Vagina (tissue), 2 donors: ENCODE measurements at regions not wholly inside any gene's neighbourhood (a gene's known extent, or its start where the extent isn't known, plus 50 kb on each side); places are given as distances from the start of the nearest gene placed in this dataset.
"Not testable (repeated sequence)": the region's sequence is repeated elsewhere in the genome, so short reads cannot be mapped to it uniquely, and the experiment has no call there.

Source experiments
- POLR2A ChIP-seq, 2 donors: fragments of 450-650 bp; IDR thresholded peaks; one replicate each; pipeline ENCODE4 v1.6.1; 2017; ENCODE audit warnings: antibody characterized with exemption in 2 of 2, mild to moderate bottlenecking in 2 of 2, moderate library complexity in 2 of 2
- TF ChIP-seq, protein P1 (sequence below), 3 experiments: fragments of 450-650 bp in 2 of 3; fragments of 200-600 bp in 1 of 3; sonication (generic) in 1 of 3; IDR thresholded peaks; one replicate each; pipeline ENCODE4 v1.5.1; 2017 to 2019; ENCODE audit warnings: antibody characterized with exemption in 3 of 3, mild to moderate bottlenecking in 2 of 3, moderate library complexity in 2 of 3

DNA sequence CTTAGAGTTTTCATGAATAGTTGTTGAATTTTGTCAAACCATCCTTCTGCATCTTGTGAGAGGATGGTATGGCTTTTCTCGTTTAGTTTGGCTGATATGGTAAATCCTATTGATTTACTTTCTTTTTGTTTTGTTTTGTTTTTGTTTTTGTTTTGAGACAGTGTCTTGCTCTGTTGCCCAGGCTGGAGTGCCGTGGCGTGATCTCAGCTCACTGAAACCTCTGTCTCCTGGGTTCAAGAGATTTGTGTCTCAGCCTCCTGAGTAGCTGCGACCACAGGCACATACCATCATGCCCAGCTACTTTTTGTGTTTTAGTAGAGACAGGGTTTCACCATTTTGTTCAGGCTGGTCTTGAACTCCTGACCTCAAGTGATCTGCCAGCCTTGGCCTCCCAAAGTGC is 101.3 kb upstream of the HAO2 start:
- TF ChIP-seq, protein P1, sequence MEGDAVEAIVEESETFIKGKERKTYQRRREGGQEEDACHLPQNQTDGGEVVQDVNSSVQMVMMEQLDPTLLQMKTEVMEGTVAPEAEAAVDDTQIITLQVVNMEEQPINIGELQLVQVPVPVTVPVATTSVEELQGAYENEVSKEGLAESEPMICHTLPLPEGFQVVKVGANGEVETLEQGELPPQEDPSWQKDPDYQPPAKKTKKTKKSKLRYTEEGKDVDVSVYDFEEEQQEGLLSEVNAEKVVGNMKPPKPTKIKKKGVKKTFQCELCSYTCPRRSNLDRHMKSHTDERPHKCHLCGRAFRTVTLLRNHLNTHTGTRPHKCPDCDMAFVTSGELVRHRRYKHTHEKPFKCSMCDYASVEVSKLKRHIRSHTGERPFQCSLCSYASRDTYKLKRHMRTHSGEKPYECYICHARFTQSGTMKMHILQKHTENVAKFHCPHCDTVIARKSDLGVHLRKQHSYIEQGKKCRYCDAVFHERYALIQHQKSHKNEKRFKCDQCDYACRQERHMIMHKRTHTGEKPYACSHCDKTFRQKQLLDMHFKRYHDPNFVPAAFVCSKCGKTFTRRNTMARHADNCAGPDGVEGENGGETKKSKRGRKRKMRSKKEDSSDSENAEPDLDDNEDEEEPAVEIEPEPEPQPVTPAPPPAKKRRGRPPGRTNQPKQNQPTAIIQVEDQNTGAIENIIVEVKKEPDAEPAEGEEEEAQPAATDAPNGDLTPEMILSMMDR (IDR thresholded peaks at IDR 0.05) = not testable (repeated sequence)
- not testable (repeated sequence) for TF ChIP-seq POLR2A (IDR thresholded peaks at IDR 0.05)
